PC-9 (cell line): ENCODE measurements at regions not wholly inside any gene's neighbourhood (a gene's known extent, or its start where the extent isn't known, plus 50 kb on each side); places are given as distances from the start of the nearest gene placed in this dataset.

Experiments used
- CTCF ChIP-seq: fragments of 200-600 bp; sonication (generic); conservative IDR thresholded peaks from 2 replicates; pipeline ENCODE4 v1.6.1; 2017; ENCODE audit warnings: mixed run types, antibody characterized with exemption, mild to moderate bottlenecking, moderate library complexity
- EZH2 ChIP-seq: fragments of 200-600 bp; sonication (generic); IDR thresholded peaks from 2 replicates; pipeline ENCODE4 v1.8.0; 2017; ENCODE audit warnings: antibody characterized with exemption, low read depth

- no peak for TF ChIP-seq CTCF
- no peak for TF ChIP-seq EZH2
Measured at GRCh38 chr5:6850106-6850432, 136.8 kb downstream of the TENT4A start.
